Neural progenitor cell (in vitro differentiated cells): ENCODE measurements at regions not wholly inside any gene's neighbourhood (a gene's known extent, or its start where the extent isn't known, plus 50 kb on each side); places are given as distances from the start of the nearest gene placed in this dataset.

Experiments
- DNase-seq: peaks from one replicate; pipeline ENCODE4 v3.0.0-alpha.2; 2016; ENCODE audit warnings: low spot score
- H2AFZ ChIP-seq: fragments of 200-600 bp; sonication (generic); replicated peaks from 2 replicates; pipeline ENCODE4 v1.6.1; 2016; ENCODE audit warnings: antibody characterized with exemption
- H3F3A ChIP-seq: fragments of 200-600 bp; sonication (generic); 2 replicates; pipeline ENCODE4 v1.6.1; 2016; ENCODE audit warnings: antibody characterized with exemption, low read depth
- H3K27ac ChIP-seq: fragments of 200-600 bp; sonication (generic); 2 replicates; pipeline ENCODE4 v1.5.1; 2016; ENCODE audit warnings: mild to moderate bottlenecking
- H3K27me3 ChIP-seq: fragments of 200-600 bp; sonication (generic); 2 replicates; pipeline ENCODE4 v1.6.1; 2016; ENCODE audit warnings: mild to moderate bottlenecking, moderate library complexity
- H3K36me3 ChIP-seq: fragments of 200-600 bp; sonication (generic); 2 replicates; pipeline ENCODE4 v1.5.1; 2016
- H3K4me1 ChIP-seq: fragments of 200-600 bp; sonication (generic); 2 replicates; pipeline ENCODE4 v1.6.1; 2016; ENCODE audit warnings: mixed run types
- H3K4me2 ChIP-seq: fragments of 200-600 bp; sonication (generic); 2 replicates; pipeline ENCODE4 v1.6.1; 2016
- H3K4me3 ChIP-seq: fragments of 200-600 bp; sonication (generic); 2 replicates; pipeline ENCODE4 v1.5.1; 2016
- H3K79me2 ChIP-seq: fragments of 200-600 bp; sonication (generic); 2 replicates; pipeline ENCODE4 v1.6.1; 2016; ENCODE audit warnings: low read depth
- H3K9ac ChIP-seq: fragments of 200-600 bp; sonication (generic); 2 replicates; pipeline ENCODE4 v1.6.1; 2016
- H3K9me3 ChIP-seq: fragments of 200-600 bp; sonication (generic); 2 replicates; pipeline ENCODE4 v1.5.1; 2016; ENCODE audit warnings: low read depth
- H4K20me1 ChIP-seq: fragments of 200-600 bp; sonication (generic); 2 replicates; pipeline ENCODE4 v1.6.1; 2016; ENCODE audit warnings: low read depth
- H3K27ac Mint-ChIP-seq: 3 replicates; pipeline ENCODE4 v1.8.0; 2021; ENCODE audit warnings: mixed read lengths
- H3K27me3 Mint-ChIP-seq: 2 replicates; pipeline ENCODE4 v1.8.0; 2022; ENCODE audit warnings: low read depth, mild to moderate bottlenecking, inconsistent platforms, moderate library complexity, mixed read lengths; ENCODE audit not compliant: insufficient read depth
- H3K36me3 Mint-ChIP-seq: 3 replicates; pipeline ENCODE4 v1.8.0; 2021; ENCODE audit warnings: mixed read lengths
- H3K4me1 Mint-ChIP-seq: 3 replicates; pipeline ENCODE4 v1.8.0; 2021; ENCODE audit warnings: mixed read lengths
- H3K4me3 Mint-ChIP-seq: 3 replicates; pipeline ENCODE4 v1.8.0; 2021; ENCODE audit warnings: mild to moderate bottlenecking, moderate library complexity, mixed read lengths
- H3K9me3 Mint-ChIP-seq: 3 replicates; pipeline ENCODE4 v1.8.0; 2020; ENCODE audit warnings: mixed read lengths
- CTCF ChIP-seq: fragments of 200-600 bp; sonication (generic); IDR thresholded peaks from 2 replicates; pipeline ENCODE4 v1.5.1; 2017; ENCODE audit warnings: antibody characterized with exemption, mild to moderate bottlenecking
- EZH2 ChIP-seq: fragments of 200-600 bp; sonication (generic); IDR thresholded peaks from 2 replicates; pipeline ENCODE4 v1.6.1; 2017; ENCODE audit warnings: antibody characterized with exemption, mild to moderate bottlenecking, moderate library complexity
- EZH2phosphoT487 ChIP-seq: fragments of 200-600 bp; sonication (generic); IDR thresholded peaks from 2 replicates; pipeline ENCODE4 v1.6.1; 2017; ENCODE audit warnings: antibody characterized with exemption

GRCh38 chr9:99305820-99306811 lies 84.0 kb downstream of the SEC61B start:
- Histone ChIP-seq H3K9ac (no peak overlapping the region), H3K4me3 (no peak overlapping the region), H3K9me3 (no peaks in the 10 kb centered on the region), H3F3A (peaks cover 2% of the 10 kb centered on the region), H3K4me1 (peaks cover 5% of the 10 kb centered on the region), H2AFZ (no peak overlapping the region), H4K20me1 (no peaks in the 10 kb centered on the region), H3K79me2 (no peaks in the 10 kb centered on the region), H3K27ac (no peak overlapping the region), H3K27me3 (no peaks in the 10 kb centered on the region), H3K36me3 (no peaks in the 10 kb centered on the region), H3K4me2 (no peak overlapping the region)
- H3K27ac Mint-ChIP-seq, result no peak overlapping the region
- no peak for TF ChIP-seq EZH2
- no peak for TF ChIP-seq CTCF
- TF ChIP-seq EZH2phosphoT487, result no peak
- DNase-seq, result no peak
- H3K4me1 Mint-ChIP-seq, result no peaks in the 10 kb centered on the region
- H3K9me3 Mint-ChIP-seq, result no peaks in the 10 kb centered on the region
- H3K36me3 Mint-ChIP-seq, result no peaks in the 10 kb centered on the region
- H3K27me3 Mint-ChIP-seq, result peaks cover 6% of the 10 kb centered on the region
- H3K4me3 Mint-ChIP-seq, result no peak overlapping the region

GRCh38 chr9:99307851-99308250 lies 85.8 kb downstream of the SEC61B start:
- H3K9me3 ChIP-seq, result no peaks in the 10 kb centered on the region
- no peaks in the 10 kb centered on the region for H3F3A ChIP-seq
- TF ChIP-seq EZH2phosphoT487 (no peak), CTCF (no peak), EZH2 (no peak)
- Mint-ChIP-seq H3K36me3 (no peaks in the 10 kb centered on the region), H3K27me3 (peaks cover 6% of the 10 kb centered on the region), H3K9me3 (no peaks in the 10 kb centered on the region), H3K4me3 (no peak overlapping the region), H3K27ac (no peak overlapping the region), H3K4me1 (no peaks in the 10 kb centered on the region)
- no peak overlapping the region for H3K9ac ChIP-seq
- no peak overlapping the region for H2AFZ ChIP-seq
- no peaks in the 10 kb centered on the region for H3K79me2 ChIP-seq
- no peak for DNase-seq
- no peaks in the 10 kb centered on the region for H3K27me3 ChIP-seq
- H3K4me1 ChIP-seq, result peaks cover 5% of the 10 kb centered on the region
- no peaks in the 10 kb centered on the region for H3K36me3 ChIP-seq
- H3K4me3 ChIP-seq, result no peak overlapping the region
- H3K27ac ChIP-seq, result no peak overlapping the region
- H3K4me2 ChIP-seq, result no peak overlapping the region
- no peaks in the 10 kb centered on the region for H4K20me1 ChIP-seq

DNA sequence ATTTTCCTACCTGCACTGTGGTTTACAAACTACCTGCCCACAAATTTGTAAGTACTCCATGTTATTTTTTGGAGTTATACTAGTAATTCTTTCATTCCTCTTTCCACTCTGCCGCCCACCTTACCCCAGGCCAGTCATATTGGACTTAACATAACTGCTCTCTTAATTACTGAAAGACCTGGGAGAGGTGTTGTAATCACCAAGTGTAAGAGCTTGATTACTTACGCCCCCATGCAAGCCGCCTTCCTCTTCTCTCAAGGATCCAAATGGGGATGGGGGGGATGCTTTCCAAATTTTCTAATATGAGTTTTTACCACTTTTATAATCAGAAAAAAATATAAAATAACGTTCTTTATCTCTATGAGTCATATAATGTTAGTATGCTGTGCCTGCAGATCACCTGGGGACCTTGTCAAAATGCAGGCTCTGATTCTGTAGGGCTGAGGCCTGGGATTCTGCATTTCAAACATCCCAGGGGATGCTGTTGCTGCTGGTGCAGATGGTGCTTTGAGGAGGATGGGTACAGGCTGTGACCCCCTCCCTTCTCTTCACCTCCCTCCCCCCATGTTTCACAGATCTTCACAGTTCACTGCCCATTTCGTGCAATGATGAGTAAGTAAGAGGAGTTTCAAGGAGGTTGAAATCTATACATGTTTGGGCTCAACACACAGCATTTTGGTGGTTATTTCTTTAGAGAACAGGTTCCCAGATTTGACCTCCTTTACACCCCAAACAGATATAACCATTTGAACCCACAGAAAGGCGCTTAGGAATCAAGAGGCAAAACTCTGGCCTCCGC lies 87.3 kb downstream of the SEC61B start:
- Histone ChIP-seq H3F3A (no peaks in the 10 kb centered on the region), H3K9ac (no peak overlapping the region), H3K27me3 (no peaks in the 10 kb centered on the region), H4K20me1 (no peaks in the 10 kb centered on the region), H3K79me2 (no peaks in the 10 kb centered on the region), H3K4me3 (no peak overlapping the region), H3K4me2 (no peak overlapping the region), H3K4me1 (peaks cover 5% of the 10 kb centered on the region), H2AFZ (no peak overlapping the region), H3K27ac (no peak overlapping the region), H3K9me3 (no peaks in the 10 kb centered on the region), H3K36me3 (no peaks in the 10 kb centered on the region)
- H3K4me1 Mint-ChIP-seq, result no peaks in the 10 kb centered on the region
- H3K4me3 Mint-ChIP-seq, result no peak overlapping the region
- H3K27ac Mint-ChIP-seq, result no peak overlapping the region
- TF ChIP-seq EZH2 (no peak), EZH2phosphoT487 (no peak), CTCF (no peak)
- no peak for DNase-seq
- H3K27me3 Mint-ChIP-seq, result peaks cover 4% of the 10 kb centered on the region
- no peaks in the 10 kb centered on the region for H3K9me3 Mint-ChIP-seq
- no peaks in the 10 kb centered on the region for H3K36me3 Mint-ChIP-seq
